AG09319 (cell line): ENCODE measurements at regions not wholly inside any gene's neighbourhood (a gene's known extent, or its start where the extent isn't known, plus 50 kb on each side); places are given as distances from the start of the nearest gene placed in this dataset.

ENCODE experiments used
- DNase-seq: peaks from one replicate; pipeline ENCODE4 v3.0.0-alpha.2; 2010; ENCODE audit warnings: low read depth; ENCODE audit errors: extremely low read depth
- CTCF ChIP-seq: IDR thresholded peaks from 2 replicates; pipeline ENCODE4 v1.5.1; 2011; ENCODE audit warnings: low read depth, mild to moderate bottlenecking, inconsistent platforms, low read length, moderate library complexity

- no peak for DNase-seq
- TF ChIP-seq CTCF: no peak
Observed at GRCh38 chrX:139286342-139286741, 244.2 kb upstream of the F9 start.

GRCh38 chrX:139267851-139268250, 262.7 kb upstream of the F9 start:
- DNase-seq: no peak
- TF ChIP-seq CTCF: no peak

- no peak for TF ChIP-seq CTCF
- DNase-seq: no peak
Observed at GRCh38 chrX:139246295-139246694, 284.2 kb upstream of the F9 start.

GRCh38 chrX:139237141-139237540, 293.4 kb upstream of the F9 start:
- no peak for DNase-seq
- no peak for TF ChIP-seq CTCF

- no peak for DNase-seq
- no peak for TF ChIP-seq CTCF
Observed at GRCh38 chrX:139234898-139235297, 295.6 kb upstream of the F9 start.

GRCh38 chrX:139224953-139225665, 305.4 kb upstream of the F9 start:
- TF ChIP-seq CTCF: no peak
- DNase-seq: no peak

GRCh38 chrX:139222511-139223200, 307.9 kb upstream of the F9 start:
- no peak for TF ChIP-seq CTCF
- no peak for DNase-seq
